NCI-H1436 (cell line): ENCODE measurements at regions not wholly inside any gene's neighbourhood (a gene's known extent, or its start where the extent isn't known, plus 50 kb on each side); places are given as distances from the start of the nearest gene placed in this dataset.

Experiments used
- DNase-seq: peaks from one replicate; lab custom pipeline; 2025; lab: John Stamatoyannopoulos, UW

DNA sequence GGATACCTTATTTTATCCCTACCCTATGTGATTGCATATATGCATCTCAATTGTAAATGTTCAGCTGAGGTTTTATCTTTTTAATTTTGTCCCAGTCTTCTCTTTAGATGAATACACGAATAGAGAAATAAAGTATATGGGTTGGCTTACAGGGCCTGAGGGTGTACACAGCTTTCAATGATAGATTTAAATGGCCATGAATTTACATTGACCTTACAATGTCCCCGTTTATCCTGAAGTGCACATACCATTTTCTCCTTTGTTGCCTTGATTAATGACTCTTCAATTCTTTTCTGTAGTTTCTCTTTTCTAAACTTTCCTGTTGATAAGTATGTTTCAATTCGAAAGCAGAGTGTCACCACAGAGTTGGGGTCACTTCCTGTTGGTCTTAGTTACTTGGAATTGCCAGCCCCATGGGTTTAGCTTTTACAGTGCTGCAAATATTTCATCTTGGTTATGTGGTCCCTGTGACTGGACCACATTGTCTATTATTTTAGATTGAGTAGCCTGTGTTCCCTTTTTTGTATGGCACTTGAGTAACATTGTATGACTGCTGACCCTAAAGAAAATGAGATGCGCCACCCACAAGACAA is 1616.3 kb upstream of the ACVR2A start:
- DNase-seq = no peak

DNA sequence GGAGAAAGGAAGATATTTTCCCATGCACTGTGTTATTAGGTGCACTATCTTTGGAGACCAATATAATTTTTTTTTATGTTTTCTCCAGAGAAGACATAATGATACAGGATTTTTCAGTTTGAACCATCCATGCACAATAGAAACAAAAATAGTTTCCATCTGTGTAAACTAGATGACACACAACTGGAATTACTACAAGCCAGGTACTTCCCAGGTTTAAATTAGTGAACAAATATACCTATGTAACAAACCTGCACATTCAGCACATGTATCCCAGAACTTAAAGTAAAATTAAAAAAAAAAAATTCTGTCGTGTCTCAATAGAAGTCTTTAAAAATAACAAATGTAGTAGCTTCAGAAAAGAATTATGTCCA is 1616.8 kb upstream of the ACVR2A start:
- DNase-seq = no peak

DNA sequence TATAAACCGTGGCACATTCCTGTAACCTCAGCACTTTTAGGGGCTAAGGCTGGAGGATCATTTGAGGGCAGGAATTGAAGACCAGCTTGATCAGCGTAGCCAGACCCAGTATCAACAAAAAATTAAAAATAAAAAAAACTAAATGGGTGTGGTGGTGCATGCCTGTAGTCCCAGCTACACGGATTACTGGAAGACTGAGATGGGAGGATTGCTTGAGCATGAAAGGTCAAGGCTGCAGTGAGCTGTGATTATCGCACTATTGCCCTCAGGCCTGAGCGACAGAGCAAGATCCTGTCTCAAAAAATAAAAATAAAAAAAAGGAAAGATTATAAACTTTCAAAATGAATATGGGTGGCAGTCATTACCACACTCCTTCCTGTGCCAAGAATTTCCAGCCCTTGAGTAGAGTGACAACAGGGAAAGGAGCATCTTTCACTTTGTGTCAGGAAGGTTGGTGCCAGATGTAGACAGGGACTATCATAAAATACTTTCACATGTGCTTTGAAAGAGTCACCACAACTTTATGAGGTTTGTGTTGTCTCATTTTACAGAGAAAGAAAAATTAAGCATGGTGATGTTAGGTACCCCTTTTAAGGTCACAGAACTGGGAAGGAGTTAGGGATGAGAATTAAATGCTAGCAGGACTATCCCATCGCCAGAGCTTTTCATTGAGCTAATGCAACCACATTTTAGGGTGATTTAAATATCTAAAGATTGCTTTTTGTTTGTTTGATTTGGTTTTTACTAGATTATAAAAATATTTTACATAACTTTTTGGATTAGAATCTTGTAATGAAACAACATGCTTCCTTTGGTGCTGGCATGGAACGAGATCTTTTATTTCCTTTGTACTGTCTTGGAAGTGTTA is 1617.4 kb upstream of the ACVR2A start:
- no peak for DNase-seq

DNA sequence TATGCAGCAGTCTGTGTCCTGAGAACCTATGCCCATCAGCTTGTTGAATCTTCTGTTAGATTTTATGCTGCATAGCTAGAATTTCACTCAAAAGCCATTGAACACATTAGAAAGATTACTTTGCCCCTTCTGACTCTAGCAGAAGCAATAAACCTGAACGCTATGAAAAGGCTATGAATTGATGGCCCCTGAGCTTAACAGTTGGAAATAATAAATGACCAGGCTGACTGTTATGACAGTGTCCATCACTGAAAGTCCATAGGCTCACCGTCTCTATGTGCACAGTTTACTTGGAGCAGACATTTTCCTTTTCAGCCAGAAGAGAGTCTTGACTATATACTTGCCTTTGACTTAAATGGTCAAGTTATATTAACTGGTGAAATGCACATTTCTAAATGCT is 1618.8 kb upstream of the ACVR2A start:
- no peak for DNase-seq

DNA sequence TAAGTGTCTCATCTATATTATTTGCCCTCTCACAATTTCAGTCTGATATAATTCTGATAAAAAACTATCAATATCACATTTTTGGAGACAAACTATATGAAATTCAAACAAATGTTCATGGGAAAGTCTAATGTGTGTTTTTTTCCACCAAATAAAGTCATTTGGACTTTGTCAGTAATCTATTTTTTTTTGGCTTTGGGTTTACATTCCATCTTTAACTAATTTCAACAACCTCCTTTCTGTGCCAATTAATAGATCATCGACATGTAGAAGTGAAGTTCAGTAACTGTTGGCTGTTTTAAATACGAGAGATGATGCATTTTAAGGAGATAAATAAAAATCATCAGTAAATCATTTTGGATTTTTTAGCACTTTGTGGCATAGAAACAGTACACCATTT is 1623.0 kb upstream of the ACVR2A start:
- DNase-seq = no peak

DNA sequence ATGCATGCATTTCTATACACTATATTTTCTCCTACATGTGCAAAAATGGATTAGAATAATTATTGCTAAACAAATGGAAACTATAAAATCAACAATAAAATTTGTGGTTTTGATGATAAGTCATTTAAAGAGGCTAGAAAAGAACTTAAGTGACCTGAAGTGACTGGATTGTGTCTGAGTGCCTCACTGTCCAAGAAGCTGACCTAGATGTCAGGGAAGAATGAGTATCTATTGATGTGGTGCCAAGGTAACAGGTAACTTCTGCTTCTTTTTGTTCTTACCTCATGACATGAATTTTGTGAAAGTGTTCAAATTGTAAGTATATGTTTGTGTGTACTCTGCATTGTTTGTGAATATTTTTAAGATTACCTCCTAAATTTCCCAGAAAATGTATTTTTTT is 1623.9 kb upstream of the ACVR2A start:
- no peak for DNase-seq

DNA sequence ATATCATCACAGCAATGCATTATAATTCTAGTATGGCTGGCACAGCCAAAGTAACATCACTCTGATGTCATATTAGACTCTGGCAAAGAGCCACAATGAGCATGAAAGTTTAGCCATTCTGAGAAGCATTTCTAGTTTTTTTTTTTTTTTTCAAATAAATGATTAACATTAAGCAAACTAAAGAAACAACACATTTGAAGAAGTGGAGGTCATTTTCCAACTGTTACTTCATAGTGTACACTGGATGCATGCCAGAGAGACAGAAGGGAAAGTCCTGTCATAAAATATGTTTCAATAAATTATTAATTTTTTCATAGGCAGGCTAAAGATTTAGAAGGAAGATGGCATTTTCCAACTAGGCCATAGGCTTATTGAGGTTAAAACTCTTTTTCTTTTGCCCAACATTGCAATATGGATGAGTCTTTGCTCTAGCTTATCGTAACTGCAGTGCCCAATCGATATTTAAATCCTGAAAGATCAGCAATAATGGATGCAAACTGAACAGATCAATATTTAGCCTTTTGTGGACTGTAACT is 1630.4 kb upstream of the ACVR2A start:
- DNase-seq = no peak

DNA sequence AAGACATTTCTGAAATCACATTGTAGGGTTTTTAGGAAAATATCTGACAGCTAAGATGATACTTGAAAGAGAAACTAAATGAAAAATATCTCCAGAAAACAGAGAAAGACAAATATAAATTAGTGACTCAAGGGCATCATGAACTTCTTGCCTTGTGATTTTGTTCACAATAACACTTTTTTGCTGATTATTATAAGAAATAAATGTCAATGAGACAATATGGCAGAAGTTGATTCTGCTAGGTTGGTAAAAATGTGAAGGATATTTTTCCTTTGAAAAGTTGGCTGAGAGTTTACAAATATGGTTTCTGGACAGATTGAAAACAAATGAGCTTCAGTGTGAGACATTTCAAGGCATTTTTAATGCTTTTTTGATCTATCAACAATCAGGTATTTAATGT is 1631.2 kb upstream of the ACVR2A start:
- no peak for DNase-seq

DNA sequence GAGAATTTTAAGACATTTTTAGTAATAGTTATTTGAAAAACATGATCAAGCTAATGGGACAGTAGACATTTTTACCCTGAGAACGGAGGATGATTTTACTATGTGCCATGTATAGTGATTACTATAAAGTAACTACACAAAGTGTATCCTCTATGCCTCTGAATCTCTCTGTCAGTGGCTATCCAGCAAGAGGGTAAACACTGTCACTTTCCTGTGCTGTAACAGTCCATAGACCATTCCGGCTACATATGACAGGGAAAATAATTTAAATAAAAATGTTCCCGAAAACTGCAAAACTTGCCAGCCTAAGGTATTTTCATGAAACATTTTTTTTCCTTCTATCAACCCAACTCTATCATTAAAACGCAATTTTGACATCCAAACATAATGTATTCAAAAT is 1632.2 kb upstream of the ACVR2A start:
- no peak for DNase-seq

DNA sequence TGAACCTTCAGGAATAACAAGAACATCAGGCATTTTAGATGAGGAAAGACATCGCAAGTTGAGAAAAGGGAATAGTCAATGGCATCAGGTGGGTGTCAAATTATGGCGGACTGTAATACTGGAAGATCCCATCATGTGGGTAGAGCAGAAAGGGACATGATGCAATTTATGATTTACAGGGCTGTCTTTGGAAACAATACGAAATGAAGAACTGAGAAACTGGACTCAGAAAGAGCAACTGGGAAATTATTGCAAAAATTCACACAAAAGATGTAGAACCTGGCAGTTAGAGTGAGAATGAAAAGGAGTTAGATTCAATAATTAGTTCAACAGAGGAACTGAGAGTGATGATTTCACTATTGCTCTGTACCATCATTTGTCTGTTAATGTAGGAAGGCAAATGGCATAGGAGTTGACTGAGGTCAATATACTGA is 1635.0 kb upstream of the ACVR2A start:
- DNase-seq = no peak

DNA sequence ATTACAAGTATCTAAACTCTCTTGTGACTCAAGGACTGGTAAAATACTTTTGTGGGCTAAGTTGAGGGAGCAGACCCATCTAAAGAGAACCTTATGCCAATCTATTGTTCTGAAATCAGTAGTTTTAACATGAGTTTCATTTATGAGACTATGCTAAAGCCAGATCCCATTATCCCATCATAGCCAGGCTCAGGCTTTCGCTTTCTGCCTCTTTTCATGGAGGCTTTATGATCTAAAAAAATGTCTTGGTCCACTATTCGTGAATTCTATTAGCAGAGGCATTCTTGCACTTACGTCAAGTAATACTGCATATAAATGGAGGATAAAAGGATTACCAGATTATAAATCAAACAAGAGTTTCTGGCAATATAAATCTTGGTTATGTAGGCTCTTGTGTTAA is 1636.9 kb upstream of the ACVR2A start:
- DNase-seq = no peak

DNA sequence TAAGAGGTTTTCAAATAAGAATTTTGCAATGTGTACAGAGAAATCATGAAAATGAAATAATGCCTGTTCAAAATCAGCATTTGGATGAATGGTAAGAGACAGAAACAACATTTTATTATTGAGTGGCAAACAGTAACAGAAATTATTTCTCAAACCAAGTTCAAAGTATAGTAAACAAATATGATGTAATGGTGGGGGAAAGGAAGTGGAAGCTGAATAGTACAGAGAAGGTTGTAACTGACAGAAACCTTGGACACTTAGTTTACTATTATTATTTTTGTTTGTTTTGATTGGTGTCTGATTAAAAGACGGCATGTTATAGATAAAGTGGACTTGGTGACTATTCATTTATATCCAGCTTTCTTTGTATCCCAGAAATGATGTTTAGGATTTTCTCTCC is 1637.4 kb upstream of the ACVR2A start:
- DNase-seq = no peak

DNA sequence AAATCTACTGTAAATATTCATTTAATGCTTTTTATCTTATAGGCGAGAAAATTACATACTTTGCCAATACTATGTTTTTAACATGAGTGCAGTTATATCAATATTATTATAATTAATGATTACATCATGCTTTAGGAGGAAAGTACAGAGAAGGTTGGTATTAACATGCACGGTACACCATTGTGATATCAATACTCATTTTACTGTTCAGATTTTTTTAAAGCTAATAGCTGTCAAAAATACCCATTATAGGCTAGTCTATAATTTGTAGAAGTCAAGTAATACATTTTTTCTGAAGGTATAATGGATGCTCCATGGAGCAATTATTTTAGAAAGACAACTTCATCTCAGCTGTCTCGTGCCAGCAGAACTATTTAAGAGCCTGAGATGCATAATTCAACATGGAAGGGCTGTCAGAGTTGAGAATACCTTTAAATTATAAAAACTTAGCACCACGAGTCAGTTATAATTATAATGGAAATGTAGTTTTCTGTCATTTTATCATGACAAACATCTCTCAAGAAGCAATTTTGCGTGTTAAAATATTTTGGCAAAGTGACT is 1641.7 kb upstream of the ACVR2A start:
- DNase-seq = no peak

DNA sequence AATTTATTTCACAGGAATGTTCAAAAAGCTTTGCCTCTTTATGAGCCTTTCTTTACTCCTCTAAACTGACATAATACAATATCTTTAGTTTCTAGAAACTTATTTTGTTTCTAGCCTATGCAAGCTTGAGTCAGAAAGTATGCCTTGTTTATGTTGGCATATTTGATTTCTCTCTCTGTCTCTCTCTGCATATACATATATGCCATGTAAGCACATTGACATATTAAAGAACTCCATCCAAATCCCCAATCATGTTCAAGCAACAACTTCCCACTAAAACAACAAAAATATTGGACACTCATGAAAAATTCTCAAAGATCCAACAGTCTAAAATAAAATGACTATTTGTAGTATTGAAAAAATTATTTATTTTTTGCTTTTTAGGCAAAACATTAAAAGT is 1651.2 kb upstream of the ACVR2A start:
- no peak for DNase-seq

DNA sequence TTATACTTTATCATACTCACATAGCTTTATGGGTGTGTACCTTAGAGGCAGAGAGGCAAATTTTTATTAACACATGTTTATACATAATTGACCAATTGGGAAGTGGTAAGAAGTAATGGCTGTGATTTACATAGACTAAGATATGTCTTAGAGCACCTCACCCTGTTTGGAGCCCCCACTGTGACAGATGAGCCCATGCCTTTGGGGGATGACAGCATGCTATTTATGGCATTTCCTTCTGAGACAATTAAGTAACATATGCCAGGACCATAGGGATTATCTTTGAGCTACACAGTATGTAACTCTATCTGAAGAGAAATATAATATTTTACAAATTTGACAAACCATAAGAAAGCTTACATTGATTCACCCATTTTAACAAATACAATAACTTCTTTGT is 1655.3 kb upstream of the ACVR2A start:
- DNase-seq = no peak

DNA sequence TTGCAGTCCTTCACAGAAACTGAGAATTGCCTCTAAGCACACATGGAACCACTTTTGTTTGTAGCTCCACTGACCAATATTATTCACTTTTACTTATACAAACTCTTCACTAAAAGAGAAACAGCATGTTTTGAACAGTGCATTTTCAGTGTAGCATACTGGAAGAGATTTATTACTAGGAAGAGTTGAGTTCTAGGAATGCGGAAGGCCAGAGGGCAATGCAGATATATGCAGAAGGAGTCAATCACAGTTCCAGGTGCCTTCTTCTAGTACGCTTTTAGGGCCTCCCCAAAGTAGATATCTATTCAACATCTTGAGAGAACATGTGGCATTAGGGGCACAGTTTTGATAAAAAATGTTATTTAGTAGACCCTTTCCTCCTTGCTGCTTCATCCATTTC is 1654.0 kb upstream of the ZEB2 start:
- DNase-seq = no peak

DNA sequence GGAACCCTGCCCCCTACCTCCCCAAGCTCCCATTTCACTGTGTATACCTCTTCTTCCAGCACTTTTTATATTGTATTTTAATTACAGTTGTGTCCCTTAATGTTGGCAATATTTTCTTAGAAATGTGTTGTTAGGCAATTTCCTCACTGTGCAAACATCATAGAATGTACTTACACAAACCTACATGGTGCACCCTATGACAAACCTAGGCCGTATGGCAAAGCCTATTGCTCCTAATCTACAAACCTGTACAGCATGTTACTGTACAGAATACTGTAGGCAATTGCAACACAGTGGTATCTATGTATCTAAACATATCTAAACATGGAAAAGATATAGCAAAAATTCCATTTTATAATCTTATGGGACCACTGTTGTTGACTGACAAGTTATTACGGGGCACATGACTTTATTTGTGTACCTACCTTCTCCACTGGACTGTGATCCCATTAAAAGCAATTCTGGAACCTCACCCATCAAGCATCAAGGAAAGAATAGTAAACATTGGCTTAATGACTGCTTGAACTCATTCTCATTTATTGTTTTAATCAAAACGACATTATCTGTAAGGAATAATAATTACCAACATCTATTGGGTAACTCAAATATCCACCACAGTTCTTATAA is 1641.5 kb upstream of the ZEB2 start:
- no peak for DNase-seq

DNA sequence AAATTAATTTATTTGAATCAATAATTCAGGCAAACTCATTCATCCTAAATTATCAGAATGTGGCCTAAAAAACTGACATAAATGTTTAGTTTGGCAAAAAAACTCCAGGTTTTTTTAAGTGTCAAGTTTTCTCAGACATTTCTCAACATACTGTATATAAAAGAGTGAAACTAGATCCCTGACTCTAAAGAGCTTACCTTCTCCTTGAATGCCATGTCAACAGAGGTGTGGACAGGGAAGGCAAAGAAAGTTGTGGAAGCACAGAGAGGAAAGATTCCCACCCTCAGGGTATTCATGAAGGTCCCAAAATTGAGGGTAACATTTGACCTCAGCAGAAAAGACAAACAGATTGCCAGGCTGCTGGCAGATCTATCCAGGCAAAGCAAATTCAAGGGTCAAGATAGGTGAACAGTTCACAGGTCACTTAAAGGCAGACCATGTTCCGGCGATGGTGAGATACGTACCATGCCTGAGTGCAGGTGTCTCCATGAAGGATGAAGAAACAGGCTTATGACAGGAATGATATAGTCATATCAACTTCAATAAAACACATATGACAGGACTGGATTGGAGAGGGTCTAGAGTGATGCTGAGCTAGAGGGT is 1638.3 kb upstream of the ZEB2 start:
- no peak for DNase-seq

DNA sequence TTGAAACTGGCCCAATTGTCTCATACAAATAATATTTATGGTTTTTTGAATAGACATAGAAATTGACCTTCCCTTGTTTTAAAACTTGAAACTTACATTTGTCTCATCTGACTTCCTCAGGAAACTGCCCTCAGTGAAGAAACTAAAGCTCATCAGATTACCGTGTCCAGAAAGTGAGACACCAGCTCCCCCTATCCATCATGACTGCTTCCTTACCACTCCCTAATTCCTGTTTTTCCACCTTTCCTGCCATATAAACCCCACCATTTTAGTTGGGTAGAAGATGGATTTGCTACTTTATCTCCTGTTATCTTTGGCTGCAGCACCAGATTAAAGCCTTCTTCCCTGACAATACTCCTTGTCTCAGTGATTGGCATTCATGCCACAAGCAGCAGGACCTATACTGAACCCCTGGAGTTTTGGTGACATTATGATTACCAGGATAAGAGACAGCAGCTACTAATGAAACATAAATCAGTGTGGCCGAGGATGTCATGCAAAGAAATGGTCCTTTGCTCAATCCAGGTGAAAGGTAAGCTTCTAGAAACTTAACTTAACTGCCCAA is 1627.6 kb upstream of the ZEB2 start:
- DNase-seq = no peak

DNA sequence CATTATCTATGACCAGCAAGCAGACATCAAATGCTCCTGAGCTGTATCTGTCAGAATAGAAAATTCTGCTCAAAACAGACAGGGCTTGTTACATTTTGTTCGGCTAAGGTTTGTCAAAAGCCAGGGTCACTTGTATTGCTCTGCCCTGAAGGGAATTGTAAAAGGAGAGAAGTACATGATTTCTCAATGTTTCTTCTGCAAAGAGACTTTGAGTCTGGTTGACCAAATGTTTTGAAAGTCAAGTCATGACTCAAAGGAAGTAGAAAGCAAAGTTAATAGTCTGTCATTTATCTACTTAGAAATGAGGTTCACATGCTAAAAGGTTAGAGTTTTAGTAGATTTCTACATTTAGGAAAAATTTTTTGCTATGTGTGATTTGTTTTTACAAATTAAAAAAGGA is 1624.1 kb upstream of the ZEB2 start:
- DNase-seq = no peak

DNA sequence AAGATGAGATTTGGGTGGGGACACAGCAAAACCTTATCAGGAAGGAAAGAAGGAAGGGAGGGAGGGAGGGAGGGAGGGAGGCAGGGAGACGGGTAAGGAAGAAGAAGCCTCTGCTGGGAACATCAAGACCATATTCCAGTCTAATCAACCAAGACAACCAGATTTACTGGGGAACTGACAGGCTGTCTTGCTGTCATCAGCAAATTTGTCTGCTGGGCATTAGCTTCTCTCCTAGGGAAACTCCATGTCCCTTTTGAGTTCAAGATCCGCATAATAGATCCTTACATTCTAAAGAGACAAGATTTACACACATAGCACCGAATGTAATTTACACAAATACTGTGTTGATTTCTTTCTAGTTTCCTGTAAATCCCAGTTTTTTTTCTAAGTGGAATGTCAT is 1618.9 kb upstream of the ZEB2 start:
- no peak for DNase-seq

DNA sequence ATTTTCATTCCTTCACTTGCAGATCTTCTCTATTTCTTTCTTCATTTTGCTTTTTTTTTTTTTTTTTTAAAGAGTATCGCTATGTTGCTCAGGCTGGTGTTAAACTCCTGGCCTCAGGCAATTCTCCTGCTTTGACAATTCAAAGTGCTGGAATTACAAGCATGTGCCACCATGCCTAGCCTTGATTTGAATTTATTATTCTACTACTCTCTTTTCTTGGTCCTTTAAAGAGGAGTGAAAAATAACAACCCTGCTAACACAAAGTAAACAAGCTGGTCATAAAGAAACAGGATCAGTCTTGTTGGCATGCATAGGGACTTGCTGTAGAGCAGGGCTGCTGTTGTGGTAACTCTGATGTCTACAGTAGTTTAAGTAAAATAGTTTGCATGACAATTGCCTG is 1615.3 kb upstream of the ZEB2 start:
- no peak for DNase-seq
